GM18505 (cell line): ENCODE measurements at regions not wholly inside any gene's neighbourhood (a gene's known extent, or its start where the extent isn't known, plus 50 kb on each side); places are given as distances from the start of the nearest gene placed in this dataset.
A peak's percentile ranks its signal among the peaks of the same experiment; 100 is the strongest.

Experiments used
- ATAC-seq: cut with Tn5 transposase; IDR thresholded peaks from one replicate; pipeline ENCODE4 v1.9.1; 2021; ENCODE audit not compliant: unreplicated experiment
- POLR2A ChIP-seq: IDR thresholded peaks from 4 replicates; pipeline ENCODE4 v1.6.1; 2011; ENCODE audit warnings: borderline replicate concordance; ENCODE audit not compliant: insufficient read depth, insufficient read length; ENCODE audit errors: extremely low read depth

DNA sequence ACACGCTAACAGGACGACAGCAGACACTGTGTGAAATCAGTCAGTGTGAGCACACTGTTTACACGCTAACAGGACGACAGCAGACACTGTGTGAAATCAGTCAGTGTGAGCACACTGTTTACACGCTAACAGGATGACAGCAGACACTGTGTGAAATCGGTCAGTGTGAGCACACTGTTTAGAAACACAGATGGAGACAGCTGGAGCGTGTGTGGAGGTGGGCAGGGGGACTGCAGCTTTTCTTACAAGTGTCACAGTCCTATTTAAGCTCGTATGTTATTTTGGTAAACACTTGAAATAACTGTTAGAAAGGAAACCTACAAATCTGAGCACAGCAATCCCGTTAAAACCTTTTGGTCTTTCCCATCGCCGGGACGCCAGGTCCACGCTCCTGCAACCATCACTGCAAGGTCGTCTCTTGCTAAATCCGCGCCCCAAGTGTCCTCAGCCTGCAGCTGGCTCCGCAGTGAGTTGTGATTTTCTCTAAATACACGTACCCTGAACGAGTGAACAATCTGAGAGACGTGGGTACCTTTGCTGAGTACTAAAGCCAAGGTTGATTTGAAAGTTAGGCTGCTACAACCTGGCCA lies 58.9 kb upstream of the CTDP1 start:
- no peak for ATAC-seq
- no peak for TF ChIP-seq POLR2A

DNA sequence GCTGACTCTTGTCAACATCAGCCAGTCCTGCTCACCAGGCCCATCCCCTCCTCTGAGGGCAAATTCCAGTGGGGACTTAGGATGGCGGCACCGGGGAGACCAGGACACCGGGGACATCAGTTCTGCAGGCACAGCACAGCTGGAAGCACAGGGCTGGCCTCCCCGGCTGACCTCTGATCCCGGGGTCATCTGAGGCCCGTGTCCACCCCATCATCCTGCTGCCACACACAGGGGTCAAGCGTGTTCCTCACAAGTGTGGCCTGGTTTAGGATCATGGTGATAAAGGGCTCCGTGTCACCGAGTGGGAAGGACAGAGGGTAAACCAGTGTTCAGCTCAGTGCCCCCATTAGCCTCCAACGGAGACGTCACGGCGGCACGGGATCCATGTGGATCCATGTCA lies 58.1 kb upstream of the CTDP1 start:
- no peak for ATAC-seq
- no peak for TF ChIP-seq POLR2A

DNA sequence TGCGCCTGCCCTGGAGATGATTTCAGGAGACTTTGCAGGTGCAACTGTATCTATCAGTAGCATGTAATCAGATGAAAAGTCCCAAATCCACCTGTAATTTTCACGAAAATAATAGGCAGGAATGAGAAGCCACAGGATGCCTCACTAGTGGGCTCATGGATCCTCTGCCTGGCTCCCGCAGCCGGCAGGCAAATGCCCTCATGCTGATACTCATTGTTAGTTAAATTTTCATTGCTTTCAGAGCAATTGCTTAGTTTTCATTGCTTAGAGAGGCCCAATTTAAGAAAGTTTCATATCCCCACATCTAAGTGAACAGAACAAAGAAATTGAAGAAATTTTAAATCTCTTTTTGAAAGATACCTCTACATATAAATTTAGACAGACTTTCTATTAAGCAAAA lies 57.6 kb upstream of the CTDP1 start:
- TF ChIP-seq POLR2A, result no peak
- no peak for ATAC-seq

DNA sequence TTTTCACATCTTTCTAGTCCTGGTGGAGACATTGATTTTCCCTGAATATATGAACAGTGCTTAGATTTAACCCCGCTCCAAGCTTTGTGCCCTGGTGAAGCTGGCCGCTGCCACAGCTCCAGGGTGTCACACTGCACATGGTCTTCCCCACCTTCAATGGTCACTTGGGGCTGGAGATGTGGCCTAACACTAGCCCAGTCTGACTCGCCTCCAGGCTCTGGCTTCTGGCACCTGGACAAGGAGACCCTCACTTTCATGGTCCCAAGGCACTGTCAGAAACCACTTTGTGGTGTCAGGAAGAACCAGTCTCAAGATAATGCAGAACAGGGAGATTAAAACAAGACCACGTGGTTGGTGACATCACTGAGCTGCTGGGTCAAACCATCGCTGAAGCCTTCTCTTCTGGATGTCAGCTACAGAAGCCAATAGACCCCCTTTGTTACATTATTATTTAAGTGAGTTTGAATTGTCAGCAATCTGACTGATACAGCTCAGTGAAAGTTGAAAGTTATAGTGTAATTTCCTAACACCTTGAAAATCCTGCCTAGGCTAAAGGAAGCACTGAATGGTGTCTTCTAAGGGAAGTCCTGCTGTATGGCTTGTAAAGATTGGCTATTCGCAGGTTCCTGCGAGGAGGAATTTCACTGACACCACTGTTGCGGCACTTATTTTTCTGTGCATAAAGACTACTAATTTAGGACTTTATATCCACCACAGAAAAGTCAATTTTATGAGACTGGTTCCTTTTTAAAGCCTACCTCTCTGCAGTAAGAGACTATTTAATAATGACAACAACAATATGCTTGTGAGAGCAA lies 55.0 kb upstream of the CTDP1 start:
- peak; percentile 15 for ATAC-seq
- TF ChIP-seq POLR2A, result no peak

DNA sequence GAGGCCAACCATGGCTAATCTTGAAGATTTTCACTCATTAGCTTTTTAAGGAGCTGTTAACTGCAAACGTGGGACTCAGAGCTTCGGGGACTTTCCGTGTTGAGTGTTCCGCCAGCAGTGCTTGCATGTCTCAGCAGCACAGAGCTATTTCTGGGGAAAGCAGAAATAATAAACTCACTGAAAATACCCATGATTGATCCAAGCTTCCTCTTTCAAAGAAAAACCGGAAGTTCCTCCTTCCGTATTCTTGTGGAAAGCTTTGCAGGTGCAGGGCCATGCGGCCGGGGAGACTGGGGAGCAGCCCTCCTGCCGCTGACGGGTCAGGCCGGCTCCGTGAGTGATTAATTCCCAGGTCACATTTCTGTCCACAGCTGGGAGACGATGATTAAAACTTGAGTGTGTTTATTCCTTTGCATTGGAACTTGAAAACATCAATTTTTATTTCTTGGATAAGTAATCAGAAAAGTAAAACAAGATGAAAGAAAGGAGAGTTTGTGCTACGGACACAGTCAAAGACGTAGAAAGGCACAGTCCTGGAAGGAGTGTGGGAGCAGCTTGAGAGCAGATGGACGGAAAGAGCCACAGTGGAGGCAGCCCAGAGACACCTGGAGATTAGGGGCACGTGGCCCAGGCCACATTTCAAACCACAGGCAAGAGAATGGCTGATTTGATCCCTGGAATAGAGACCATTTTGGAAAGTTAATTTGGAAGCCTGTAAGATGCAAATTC lies 54.2 kb upstream of the CTDP1 start:
- peak; percentile 38 for TF ChIP-seq POLR2A
- ATAC-seq, result peak; percentile 80

DNA sequence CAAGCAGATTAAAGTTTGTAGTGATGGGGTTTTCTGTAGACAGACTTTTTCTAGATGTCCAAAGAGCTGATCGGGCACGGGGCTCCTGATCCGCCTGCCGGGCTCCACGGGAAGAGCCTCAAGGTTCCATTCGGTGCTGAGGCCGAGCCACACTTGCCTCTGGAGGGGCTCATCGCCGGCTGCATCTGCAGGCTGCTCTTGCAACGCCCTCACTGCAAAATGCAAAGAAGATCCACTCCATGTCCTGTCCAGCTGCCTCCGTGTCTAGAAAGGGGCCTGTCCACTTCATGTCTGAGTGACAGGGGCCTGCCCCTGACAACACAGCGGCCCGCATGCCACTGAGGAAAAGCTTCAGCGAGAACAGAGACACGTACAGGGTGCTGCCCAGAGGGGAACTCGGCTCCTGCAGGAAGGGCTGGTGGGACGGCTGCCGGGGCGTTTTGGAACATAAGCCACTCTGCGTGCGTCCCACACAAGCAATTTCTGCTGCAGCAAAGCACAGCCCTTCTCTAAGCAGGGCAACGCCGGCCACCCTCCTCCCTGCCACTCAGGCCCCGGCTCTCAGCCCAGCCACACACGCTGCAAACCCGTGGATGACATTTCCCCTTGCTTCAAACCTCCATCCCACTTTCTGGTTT lies 53.6 kb upstream of the CTDP1 start:
- ATAC-seq, result no peak
- no peak for TF ChIP-seq POLR2A

DNA sequence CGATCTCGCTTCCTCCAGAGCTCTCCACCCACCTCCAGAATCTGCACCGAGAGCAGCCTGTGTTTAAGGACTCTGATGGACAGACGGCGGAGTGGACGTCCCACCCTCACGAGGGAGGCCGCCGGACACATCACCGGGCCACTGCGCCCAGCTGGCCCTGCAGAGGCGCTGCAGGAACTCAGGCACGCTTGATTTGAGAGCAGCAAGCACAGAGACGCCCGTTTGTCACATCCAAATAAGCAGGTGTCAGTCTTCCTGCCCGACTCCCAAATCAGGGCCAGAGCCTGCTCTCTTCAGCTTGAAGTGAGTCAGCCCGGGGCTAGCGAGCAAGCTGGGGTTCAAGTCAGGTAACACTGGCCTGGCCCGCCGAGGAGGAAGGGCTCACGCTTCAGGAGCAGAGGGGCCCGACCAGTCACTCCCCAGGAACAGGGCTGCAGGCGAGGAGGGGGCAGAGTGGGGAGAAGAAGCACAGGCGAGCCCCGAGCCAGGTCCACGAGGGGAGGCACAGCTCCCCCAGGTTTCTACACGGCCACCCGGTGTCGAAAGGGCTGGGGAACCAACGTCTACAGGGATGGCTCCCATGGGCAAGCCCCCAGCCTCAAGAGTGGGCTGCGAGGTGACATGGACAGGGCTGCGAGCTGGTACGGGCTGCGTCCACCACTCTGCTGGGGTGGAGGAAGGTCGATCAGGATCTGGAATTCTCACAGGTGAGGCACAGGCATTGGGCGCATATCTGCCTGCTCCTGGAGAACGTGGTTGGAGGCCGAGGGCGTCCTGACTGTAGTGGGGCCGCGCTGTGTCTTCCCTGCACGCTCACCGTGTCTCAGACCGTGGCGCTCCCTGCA lies 52.5 kb upstream of the CTDP1 start:
- TF ChIP-seq POLR2A, result no peak
- ATAC-seq, result no peak

DNA sequence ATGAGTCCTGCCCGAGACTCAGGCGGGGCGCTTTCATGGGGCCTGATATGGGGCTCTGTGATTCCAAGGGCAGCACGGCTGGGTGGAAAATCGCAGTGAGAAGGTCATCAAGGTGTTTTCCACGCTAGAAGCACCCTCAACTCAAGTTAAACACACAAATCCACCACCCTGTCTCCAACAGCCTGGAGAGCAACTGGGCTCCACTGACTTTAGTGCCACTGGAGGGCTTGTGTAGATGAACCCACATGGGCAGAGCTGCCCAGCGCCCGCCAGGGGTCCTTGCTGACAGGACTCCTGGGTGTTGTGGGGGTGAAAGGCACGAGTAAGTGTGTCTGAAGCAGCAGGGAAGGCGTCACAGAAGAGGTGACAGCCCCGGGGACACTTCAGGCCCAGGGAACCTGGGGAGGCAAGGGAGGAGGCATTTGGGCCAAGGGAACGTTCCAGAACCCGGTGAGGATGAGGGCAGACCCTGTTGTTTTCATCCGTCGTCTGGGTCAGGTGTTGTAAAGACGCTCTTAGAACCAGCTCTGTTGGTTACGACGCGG lies 51.8 kb upstream of the CTDP1 start:
- TF ChIP-seq POLR2A, result no peak
- ATAC-seq, result no peak

DNA sequence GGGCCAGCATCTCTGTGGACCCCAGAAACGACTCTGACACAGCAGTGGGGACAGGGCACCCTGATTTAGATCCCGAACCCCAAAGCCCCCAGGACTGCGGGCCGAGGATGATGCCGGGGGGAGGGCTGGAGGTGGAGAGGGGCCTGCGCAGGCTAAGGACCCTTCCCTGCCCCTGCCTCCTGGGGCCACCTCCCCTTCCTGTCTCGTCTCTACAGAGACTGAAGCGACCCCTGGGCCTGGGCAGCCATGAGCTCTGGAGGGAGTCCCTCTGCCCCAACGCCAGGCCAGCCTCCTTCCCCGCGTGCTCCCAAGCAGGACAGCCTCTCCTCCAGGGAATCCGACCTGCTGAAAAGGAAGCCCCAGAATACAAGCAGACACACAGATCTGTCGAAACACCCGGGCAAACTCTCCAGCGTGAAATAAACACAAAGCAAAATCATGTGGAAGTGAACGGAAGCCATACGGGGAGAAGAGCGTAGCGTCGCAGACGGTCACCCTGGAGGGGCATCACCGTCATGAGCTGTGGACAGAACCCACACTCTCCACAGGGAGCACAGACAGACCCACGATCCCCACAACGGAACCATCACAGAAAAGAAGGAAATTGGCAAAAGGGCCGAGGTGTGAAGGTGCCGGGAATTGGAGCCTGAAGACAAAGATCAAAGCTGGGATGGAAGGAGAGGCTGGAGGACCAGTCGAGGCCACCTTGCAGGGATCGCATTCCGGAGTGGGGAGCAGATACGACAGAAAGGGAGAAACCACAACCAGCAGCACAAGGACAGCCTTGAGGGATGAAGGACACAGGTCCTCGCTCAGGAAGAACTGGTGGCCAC lies 51.0 kb upstream of the CTDP1 start:
- no peak for TF ChIP-seq POLR2A
- no peak for ATAC-seq

DNA sequence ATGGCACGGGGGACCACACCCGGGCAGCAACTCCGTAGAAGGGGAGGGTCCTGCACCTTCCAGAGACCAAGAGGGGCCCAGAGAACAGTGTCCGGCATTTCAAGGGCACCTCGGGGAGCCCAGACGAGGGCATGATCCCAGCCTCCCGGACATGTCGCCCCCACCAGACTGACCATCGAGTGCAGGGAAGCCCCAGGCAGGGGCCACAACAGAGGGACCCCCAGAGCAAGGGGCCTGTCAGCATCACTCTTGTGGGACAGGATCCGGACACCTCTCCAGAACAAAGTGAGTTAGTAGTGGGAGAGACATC lies 50.4 kb upstream of the CTDP1 start:
- ATAC-seq, result no peak
- TF ChIP-seq POLR2A, result no peak

DNA sequence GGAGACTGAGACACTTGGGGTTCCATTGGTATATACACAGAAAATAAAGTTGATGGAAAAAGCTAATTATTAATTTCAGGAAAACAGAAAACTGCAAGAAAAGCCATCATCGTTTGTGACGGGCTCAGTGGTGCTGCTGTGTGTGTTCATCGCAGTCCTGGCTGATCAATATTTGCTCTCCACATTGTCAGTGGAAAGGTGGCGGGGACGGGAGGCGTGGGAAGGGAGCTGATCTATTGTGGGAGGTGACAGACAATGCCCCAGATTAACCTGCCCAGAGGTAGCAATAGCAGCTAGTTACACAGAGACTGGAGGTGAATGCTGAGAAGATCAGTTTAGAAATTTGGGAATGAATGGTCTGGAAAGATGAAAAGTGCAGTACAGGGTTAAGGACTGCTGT lies 50.0 kb upstream of the CTDP1 start:
- no peak for ATAC-seq
- no peak for TF ChIP-seq POLR2A
